CMK (cell line): ENCODE measurements at regions not wholly inside any gene's neighbourhood (a gene's known extent, or its start where the extent isn't known, plus 50 kb on each side); places are given as distances from the start of the nearest gene placed in this dataset.

Experiments
- DNase-seq: peaks from one replicate; pipeline ENCODE4 v3.0.0-alpha.2; 2010; ENCODE audit warnings: low read depth

GRCh38 chr12:34345801-34346200, 323.5 kb downstream of the ALG10 start:
- no peak for DNase-seq

GRCh38 chr12:34346372-34347034, 324.2 kb downstream of the ALG10 start:
- DNase-seq: no peak

- no peak for DNase-seq
These were observed 325.1 kb downstream of the ALG10 start for GRCh38 chr12:34347367-34347766.

- DNase-seq: no peak
These were observed 325.8 kb downstream of the ALG10 start for GRCh38 chr12:34348064-34348463.

- no peak for DNase-seq
These were observed 326.8 kb downstream of the ALG10 start for GRCh38 chr12:34348836-34349672.

GRCh38 chr12:34349673-34349961, 327.3 kb downstream of the ALG10 start:
- no peak for DNase-seq

- DNase-seq: no peak
These were observed 328.1 kb downstream of the ALG10 start for GRCh38 chr12:34350092-34351041.

GRCh38 chr12:34352098-34352497, 329.8 kb downstream of the ALG10 start:
- no peak for DNase-seq

- no peak for DNase-seq
These were observed 332.2 kb downstream of the ALG10 start for GRCh38 chr12:34354239-34355200.

- no peak for DNase-seq
These were observed 334.1 kb downstream of the ALG10 start for GRCh38 chr12:34356233-34356987.

- DNase-seq: no peak
These were observed 335.5 kb downstream of the ALG10 start for GRCh38 chr12:34357791-34358190.

- DNase-seq: no peak
These were observed 335.9 kb downstream of the ALG10 start for GRCh38 chr12:34358198-34358597.

- DNase-seq: no peak
These were observed 339.5 kb downstream of the ALG10 start for GRCh38 chr12:34361721-34362316.

GRCh38 chr12:34363050-34363673, 340.9 kb downstream of the ALG10 start:
- no peak for DNase-seq

GRCh38 chr12:34368079-34368478, 345.8 kb downstream of the ALG10 start:
- no peak for DNase-seq

GRCh38 chr12:34371050-34371449, 348.8 kb downstream of the ALG10 start:
- DNase-seq: no peak

GRCh38 chr12:34372003-34372402, 349.7 kb downstream of the ALG10 start:
- no peak for DNase-seq

- no peak for DNase-seq
These were observed 351.6 kb downstream of the ALG10 start for GRCh38 chr12:34373926-34374325.

GRCh38 chr12:34376133-34376799, 354.0 kb downstream of the ALG10 start:
- no peak for DNase-seq
